ENCODE measurements at regions not wholly inside any gene's neighbourhood (a gene's known extent, or its start where the extent isn't known, plus 50 kb on each side); places are given as distances from the start of the nearest gene placed in this dataset.

GRCh38 chr7:138377306-138377705, 82.8 kb upstream of the TRIM24 start:
- ChIA-PET POLR2A (no interaction called here), CTCF (no interaction called here)
- Mint-ChIP-seq H3K27me3 (ENCODE audit: low read depth) (no peaks in the 10 kb centered on the region), H3K36me3 (peaks cover 12% of the 10 kb centered on the region), H3K27ac (no peak overlapping the region), H3K4me1 (0 out of 2 replicates have a peak, but pooled peaks cover 2% of the 10 kb centered on the region), H3K9me3 (peaks cover 11% of the 10 kb centered on the region), H3K4me3 (no peak overlapping the region)
- ATAC-seq (no peak), DNase-seq (ENCODE audit: low spot score) (no peak)
- TF ChIP-seq AR (CRISPR knock-in tag; IDR thresholded peaks at IDR 0.05), result no peak
- no peak for TF ChIP-seq ZNF263 (CRISPR knock-in tag; IDR thresholded peaks at IDR 0.05; ENCODE audit: low read depth)
- no peak for TF ChIP-seq RELA (CRISPR knock-in tag; IDR thresholded peaks at IDR 0.05; ENCODE audit: borderline replicate concordance)
- TF ChIP-seq, protein P1, sequence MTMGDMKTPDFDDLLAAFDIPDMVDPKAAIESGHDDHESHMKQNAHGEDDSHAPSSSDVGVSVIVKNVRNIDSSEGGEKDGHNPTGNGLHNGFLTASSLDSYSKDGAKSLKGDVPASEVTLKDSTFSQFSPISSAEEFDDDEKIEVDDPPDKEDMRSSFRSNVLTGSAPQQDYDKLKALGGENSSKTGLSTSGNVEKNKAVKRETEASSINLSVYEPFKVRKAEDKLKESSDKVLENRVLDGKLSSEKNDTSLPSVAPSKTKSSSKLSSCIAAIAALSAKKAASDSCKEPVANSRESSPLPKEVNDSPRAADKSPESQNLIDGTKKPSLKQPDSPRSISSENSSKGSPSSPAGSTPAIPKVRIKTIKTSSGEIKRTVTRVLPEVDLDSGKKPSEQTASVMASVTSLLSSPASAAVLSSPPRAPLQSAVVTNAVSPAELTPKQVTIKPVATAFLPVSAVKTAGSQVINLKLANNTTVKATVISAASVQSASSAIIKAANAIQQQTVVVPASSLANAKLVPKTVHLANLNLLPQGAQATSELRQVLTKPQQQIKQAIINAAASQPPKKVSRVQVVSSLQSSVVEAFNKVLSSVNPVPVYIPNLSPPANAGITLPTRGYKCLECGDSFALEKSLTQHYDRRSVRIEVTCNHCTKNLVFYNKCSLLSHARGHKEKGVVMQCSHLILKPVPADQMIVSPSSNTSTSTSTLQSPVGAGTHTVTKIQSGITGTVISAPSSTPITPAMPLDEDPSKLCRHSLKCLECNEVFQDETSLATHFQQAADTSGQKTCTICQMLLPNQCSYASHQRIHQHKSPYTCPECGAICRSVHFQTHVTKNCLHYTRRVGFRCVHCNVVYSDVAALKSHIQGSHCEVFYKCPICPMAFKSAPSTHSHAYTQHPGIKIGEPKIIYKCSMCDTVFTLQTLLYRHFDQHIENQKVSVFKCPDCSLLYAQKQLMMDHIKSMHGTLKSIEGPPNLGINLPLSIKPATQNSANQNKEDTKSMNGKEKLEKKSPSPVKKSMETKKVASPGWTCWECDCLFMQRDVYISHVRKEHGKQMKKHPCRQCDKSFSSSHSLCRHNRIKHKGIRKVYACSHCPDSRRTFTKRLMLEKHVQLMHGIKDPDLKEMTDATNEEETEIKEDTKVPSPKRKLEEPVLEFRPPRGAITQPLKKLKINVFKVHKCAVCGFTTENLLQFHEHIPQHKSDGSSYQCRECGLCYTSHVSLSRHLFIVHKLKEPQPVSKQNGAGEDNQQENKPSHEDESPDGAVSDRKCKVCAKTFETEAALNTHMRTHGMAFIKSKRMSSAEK (CRISPR knock-in tag; IDR thresholded peaks at IDR 0.05; ENCODE audit: borderline replicate concordance), result no peak
- TF ChIP-seq HMGXB4 (CRISPR knock-in tag; IDR thresholded peaks at IDR 0.05), result no peak
- no peak for TF ChIP-seq SMAD3 (CRISPR knock-in tag; IDR thresholded peaks at IDR 0.05; ENCODE audit: borderline replicate concordance)
- TF ChIP-seq ZNF121 (CRISPR knock-in tag; IDR thresholded peaks at IDR 0.05), result no peak
- TF ChIP-seq ESRRA (CRISPR knock-in tag; IDR thresholded peaks at IDR 0.05; ENCODE audit: borderline replicate concordance), result no peak
- TF ChIP-seq FOXJ3 (CRISPR knock-in tag; IDR thresholded peaks at IDR 0.05; ENCODE audit: borderline replicate concordance), result no peak
- no peak for TF ChIP-seq EMX1 (CRISPR knock-in tag; IDR thresholded peaks at IDR 0.05)
- TF ChIP-seq USF1 (CRISPR knock-in tag; IDR thresholded peaks at IDR 0.05), result no peak
- TF ChIP-seq MAX (CRISPR knock-in tag; IDR thresholded peaks at IDR 0.05), result no peak

GRCh38 chr7:138378741-138379559, 81.1 kb upstream of the TRIM24 start:
- H3K4me3 Mint-ChIP-seq, result no peak overlapping the region
- DNase-seq (ENCODE audit: low spot score) (no peak), ATAC-seq (no peak)
- H3K36me3 Mint-ChIP-seq, result peaks cover 12% of the 10 kb centered on the region
- H3K27me3 Mint-ChIP-seq (ENCODE audit: low read depth), result no peaks in the 10 kb centered on the region
- H3K27ac Mint-ChIP-seq, result no peak overlapping the region
- ChIA-PET CTCF (interaction anchor here (0.7 kb wide), 1 partner anchor 210 kb away, joined by 3 read pairs; no protein-coding TSS in a partner anchor), POLR2A (no interaction called here)
- H3K4me1 Mint-ChIP-seq, result 0 out of 2 replicates have a peak, but pooled peaks cover 2% of the 10 kb centered on the region
- peaks cover 11% of the 10 kb centered on the region for H3K9me3 Mint-ChIP-seq
- no peak for TF ChIP-seq CDX4 (CRISPR knock-in tag; IDR thresholded peaks at IDR 0.05; ENCODE audit: borderline replicate concordance)
- no peak for TF ChIP-seq SOX15 (CRISPR knock-in tag; IDR thresholded peaks at IDR 0.05)
- TF ChIP-seq, protein P2, sequence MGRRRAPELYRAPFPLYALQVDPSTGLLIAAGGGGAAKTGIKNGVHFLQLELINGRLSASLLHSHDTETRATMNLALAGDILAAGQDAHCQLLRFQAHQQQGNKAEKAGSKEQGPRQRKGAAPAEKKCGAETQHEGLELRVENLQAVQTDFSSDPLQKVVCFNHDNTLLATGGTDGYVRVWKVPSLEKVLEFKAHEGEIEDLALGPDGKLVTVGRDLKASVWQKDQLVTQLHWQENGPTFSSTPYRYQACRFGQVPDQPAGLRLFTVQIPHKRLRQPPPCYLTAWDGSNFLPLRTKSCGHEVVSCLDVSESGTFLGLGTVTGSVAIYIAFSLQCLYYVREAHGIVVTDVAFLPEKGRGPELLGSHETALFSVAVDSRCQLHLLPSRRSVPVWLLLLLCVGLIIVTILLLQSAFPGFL (CRISPR knock-in tag; IDR thresholded peaks at IDR 0.05; ENCODE audit: borderline replicate concordance), result no peak
- TF ChIP-seq AR (CRISPR knock-in tag; IDR thresholded peaks at IDR 0.05), result no peak
- TF ChIP-seq FOXK1 (CRISPR knock-in tag; IDR thresholded peaks at IDR 0.05), result no peak
- TF ChIP-seq CREM (CRISPR knock-in tag; IDR thresholded peaks at IDR 0.05), result no peak
- TF ChIP-seq IRF2 (CRISPR knock-in tag; IDR thresholded peaks at IDR 0.05; ENCODE audit: borderline replicate concordance, low read depth), result no peak
- TF ChIP-seq ELF4 (CRISPR knock-in tag; IDR thresholded peaks at IDR 0.05; ENCODE audit: low read depth), result no peak
